Psoas muscle (tissue), 7 donors: ENCODE measurements at regions not wholly inside any gene's neighbourhood (a gene's known extent, or its start where the extent isn't known, plus 50 kb on each side); places are given as distances from the start of the nearest gene placed in this dataset.

Source experiments
- ATAC-seq, 4 donors: fragments of 200-7000 bp; cut with Tn5 transposase; one replicate each; pipeline ENCODE4 v1.9.1; 2020; ENCODE audit warnings: moderate library complexity in 3 of 4, mild to moderate bottlenecking in 2 of 4
- DNase-seq, 2 donors: peaks; one replicate each; pipeline ENCODE4 v3.0.0-alpha.2; 2020
- H3K27ac ChIP-seq: fragments of 200-600 bp; one replicate; pipeline ENCODE4 v1.8.0; 2022
- H3K27me3 ChIP-seq, 3 donors: fragments of 200-600 bp in 1 of 3; one replicate each; pipeline versions ENCODE4 v1.6.1 to v1.8.0; 2013 to 2022; ENCODE audit warnings: low read length in 2 of 3, mild to moderate bottlenecking in 2 of 3, moderate library complexity in 1 of 3; ENCODE audit not compliant: insufficient read depth in 3 of 3
- H3K36me3 ChIP-seq, 2 donors: fragments of 200-600 bp in 1 of 2; one replicate each; pipeline versions ENCODE4 v1.6.1 to v1.8.0; 2013 to 2022; ENCODE audit warnings: low read depth in 1 of 2, mild to moderate bottlenecking in 1 of 2, moderate library complexity in 1 of 2; ENCODE audit not compliant: insufficient read depth in 1 of 2
- H3K4me1 ChIP-seq: fragments of 200-600 bp; one replicate; pipeline ENCODE4 v1.8.0; 2022
- H3K4me3 ChIP-seq: fragments of 200-600 bp; one replicate; pipeline ENCODE4 v1.8.0; 2022; ENCODE audit warnings: mild to moderate bottlenecking
- H3K9me3 ChIP-seq: fragments of 200-600 bp; one replicate; pipeline ENCODE4 v1.8.0; 2022
- CTCF ChIP-seq: fragments of 200-600 bp; IDR thresholded peaks from one replicate; pipeline ENCODE4 v1.8.0; 2022; ENCODE audit warnings: antibody characterized with exemption
- WGBS, 3 donors: extraction: QIAGEN DNeasy Blood & Tissue Kit; methylation state at CpG; one replicate each; pipeline versions ENCODE4 v1.1.6 to v1.1.7; 2013; 5-methylcytosine and 5-hydroxymethylcytosine counted together
- intact Hi-C, 2 donors: fragments of 100-400 bp; cut with DNase I; formaldehyde crosslinking; loops; one replicate each; pipeline versions ENCODE4 v1.11.0 to v1.14.2; 2022
- donor health status: healthy with polysubstance abuse.
- donor health status: DM: no; HTN: no; CAD: no; lungs with moderate emphysema.
- donor health status: Bipolar disorder and iron deficiency.
- donor health status: healthy.
- donor health status: DM: yes; HTN: yes; CAD: no.
- donor health status: DM: no; HTN: no; CAD: no.
- donor health status: DM: yes; HTN: yes; CAD: no.

- DNase-seq (no peak), ATAC-seq (no peak)
- Histone ChIP-seq H3K27ac (no peak overlapping the region), H3K4me3 (no peak overlapping the region), H3K27me3 (no peaks in the 10 kb centered on the region), H3K4me1 (peaks cover 11% of the 10 kb centered on the region), H3K36me3 (no peaks in the 10 kb centered on the region), H3K9me3 (no peaks in the 10 kb centered on the region)
- 37 to 55% (median 45%) methylated on average over 11 of the region's 11 CpGs for WGBS, 3 donors
- intact Hi-C loops = loop anchor here in 1 of 2 donors (10.0 kb wide), 1 partner anchor 1240 kb away; no protein-coding TSS in a partner anchor
- no peak for TF ChIP-seq CTCF
Observed at GRCh38 chr2:64904413-64905329, 84.5 kb upstream of the SLC1A4 start.

- 60 to 79% (median 67%) methylated on average over 8 of the region's 8 CpGs for WGBS, 3 donors
- Histone ChIP-seq H3K27me3 (no peaks in the 10 kb centered on the region), H3K27ac (no peak overlapping the region), H3K4me1 (peaks cover 12% of the 10 kb centered on the region), H3K36me3 (no peaks in the 10 kb centered on the region), H3K4me3 (no peak overlapping the region), H3K9me3 (no peaks in the 10 kb centered on the region)
- peak in 3 of 4 donors; percentile 44 to 72 (median 69) for ATAC-seq
- DNase-seq = peak in 1 of 2 donors; percentile 18
- TF ChIP-seq CTCF = no peak
- intact Hi-C loops = loop anchor here in 1 of 2 donors (10.0 kb wide), 1 partner anchor 1241 kb away; no protein-coding TSS in a partner anchor
Observed at GRCh38 chr2:64905338-64906024, 83.7 kb upstream of the SLC1A4 start.

GRCh38 chr2:64906853-64907536 lies 82.2 kb upstream of the SLC1A4 start:
- intact Hi-C loops = loop anchor here in 1 of 2 donors (10.0 kb wide), 1 partner anchor 1242 kb away; no protein-coding TSS in a partner anchor
- no peak overlapping the region for H3K4me3 ChIP-seq
- TF ChIP-seq CTCF = no peak
- H3K9me3 ChIP-seq = no peaks in the 10 kb centered on the region
- no peak for DNase-seq
- H3K4me1 ChIP-seq = peaks cover 20% of the 10 kb centered on the region
- H3K27ac ChIP-seq = no peak overlapping the region
- no peak for ATAC-seq
- no peaks in the 10 kb centered on the region for H3K36me3 ChIP-seq
- WGBS, 3 donors = 93 to 97% (median 94%) methylated on average over 6 of the region's 6 CpGs
- H3K27me3 ChIP-seq = no peaks in the 10 kb centered on the region

GRCh38 chr2:64908406-64908805 lies 80.8 kb upstream of the SLC1A4 start:
- no peak for ATAC-seq
- DNase-seq = no peak
- Histone ChIP-seq H3K36me3 (no peaks in the 10 kb centered on the region), H3K9me3 (no peaks in the 10 kb centered on the region), H3K27me3 (no peaks in the 10 kb centered on the region), H3K4me1 (peaks cover 20% of the 10 kb centered on the region), H3K27ac (no peak overlapping the region), H3K4me3 (no peak overlapping the region)
- intact Hi-C loops = loop anchor here in 1 of 2 donors (10.0 kb wide), 1 partner anchor 1244 kb away; no protein-coding TSS in a partner anchor
- WGBS, 3 donors = 95 to 97% (median 96%) methylated on average over 2 of the region's 2 CpGs
- TF ChIP-seq CTCF = no peak
